Erythroblast (primary cell): ENCODE measurements at regions not wholly inside any gene's neighbourhood (a gene's known extent, or its start where the extent isn't known, plus 50 kb on each side); places are given as distances from the start of the nearest gene placed in this dataset.

Experiments used
- GATA1 ChIP-seq: IDR thresholded peaks from 2 replicates; pipeline ENCODE4 v1.6.1; 2011; ENCODE audit warnings: low read depth, mild to moderate bottlenecking, control low read depth, low read length, moderate library complexity
- POLR2A ChIP-seq: IDR thresholded peaks from 2 replicates; pipeline ENCODE4 v1.6.1; 2011; ENCODE audit warnings: mild to moderate bottlenecking, low read length

DNA sequence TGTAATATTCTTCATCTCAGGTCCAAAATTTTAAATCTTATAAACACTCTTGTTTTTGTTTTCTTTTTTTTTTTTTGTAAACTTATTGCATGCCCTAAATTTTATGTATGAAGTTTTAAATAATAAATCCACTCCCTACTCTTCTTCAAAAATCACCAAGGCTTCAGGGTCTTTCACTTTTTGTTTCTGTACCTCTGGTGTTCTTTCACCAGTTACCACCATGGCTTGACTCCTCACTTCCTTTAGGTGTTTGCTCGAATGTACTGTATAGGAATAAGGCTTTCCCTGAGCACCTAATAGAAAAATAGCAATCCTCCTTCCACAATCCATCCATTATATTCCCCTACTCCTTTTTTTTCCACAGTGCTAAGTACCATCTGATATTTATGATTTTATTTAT, 962.8 kb upstream of the POT1 start:
- TF ChIP-seq POLR2A (no peak), GATA1 (no peak)
